Tibial nerve (tissue), 4 donors: ENCODE measurements at regions not wholly inside any gene's neighbourhood (a gene's known extent, or its start where the extent isn't known, plus 50 kb on each side); places are given as distances from the start of the nearest gene placed in this dataset.

Experiments used
- DNase-seq, 2 donors: peaks; one replicate each; pipeline ENCODE4 v3.0.0-alpha.2; 2019; ENCODE audit warnings: low spot score in 2 of 2
- H3K27ac ChIP-seq, 4 donors: fragments of 200-600 bp; sonication (generic) in 3 of 4; one replicate each; pipeline ENCODE4 v1.5.1; 2017 to 2019; ENCODE audit warnings: mild to moderate bottlenecking in 1 of 4
- H3K27me3 ChIP-seq, 2 donors: fragments of 200-600 bp; sonication (generic) in 1 of 2; one replicate each; pipeline versions ENCODE4 v1.5.1 to v1.6.0; 2017 to 2019
- H3K36me3 ChIP-seq, 3 donors: fragments of 200-600 bp; sonication (generic); one replicate each; pipeline ENCODE4 v1.5.1; 2018 to 2019
- H3K4me1 ChIP-seq, 4 donors: fragments of 200-600 bp; sonication (generic) in 3 of 4; one replicate each; pipeline ENCODE4 v1.5.1; 2017 to 2019
- H3K4me3 ChIP-seq, 4 donors: fragments of 200-600 bp; sonication (generic) in 3 of 4; one replicate each; pipeline ENCODE4 v1.5.1; 2017 to 2019; ENCODE audit warnings: mild to moderate bottlenecking in 1 of 4, moderate library complexity in 1 of 4
- H3K9me3 ChIP-seq, 4 donors: fragments of 200-600 bp; sonication (generic) in 3 of 4; one replicate each; pipeline ENCODE4 v1.5.1; 2017 to 2019
- CTCF ChIP-seq, 5 experiments: fragments of 200-600 bp in 3 of 5; fragments of 450-650 bp in 2 of 5; sonication (generic) in 3 of 5; IDR thresholded peaks; one replicate each; pipeline ENCODE4 v1.5.1; 2016 to 2019; ENCODE audit warnings: antibody characterized with exemption in 5 of 5, mild to moderate bottlenecking in 3 of 5, moderate library complexity in 2 of 5
- EP300 ChIP-seq, 2 donors: sonication (generic); formaldehyde crosslinking; IDR thresholded peaks; one replicate each; pipeline ENCODE4 v1.6.1; 2017; ENCODE audit warnings: antibody characterized with exemption in 2 of 2, mild to moderate bottlenecking in 1 of 2
- POLR2A ChIP-seq, 2 donors: fragments of 450-650 bp; IDR thresholded peaks; one replicate each; pipeline ENCODE4 v1.6.1; 2017; ENCODE audit warnings: antibody characterized with exemption in 2 of 2, mild to moderate bottlenecking in 2 of 2, moderate library complexity in 2 of 2
- WGBS, 2 donors: methylation state at CpG; one replicate each; pipeline ENCODE4 v1.1.5; 2018; 5-methylcytosine and 5-hydroxymethylcytosine counted together

GRCh38 chr5:121681229-121681855, 170.3 kb upstream of the FTMT start:
- H3K27ac ChIP-seq = no peak overlapping the region
- DNase-seq = no peak
- peaks cover 0 to 2% (median 0%) of the 10 kb centered on the region in 4 donors for H3K9me3 ChIP-seq
- no peak overlapping the region for H3K4me3 ChIP-seq
- H3K4me1 ChIP-seq = no peaks in the 10 kb centered on the region
- no peaks in the 10 kb centered on the region for H3K36me3 ChIP-seq
- TF ChIP-seq CTCF (IDR thresholded peaks at IDR 0.05) (no peak), POLR2A (IDR thresholded peaks at IDR 0.05) (no peak), EP300 (IDR thresholded peaks at IDR 0.05) (no peak)
- no peaks in the 10 kb centered on the region for H3K27me3 ChIP-seq
- 86 to 91% methylated on average over 6 of the region's 6 CpGs for WGBS, 2 donors

GRCh38 chr5:121688126-121688525, 163.6 kb upstream of the FTMT start:
- H3K4me3 ChIP-seq = no peak overlapping the region
- WGBS, 2 donors = 85 to 87% methylated on average over 1 of the region's 1 CpG
- H3K27ac ChIP-seq = no peak overlapping the region
- no peak for TF ChIP-seq POLR2A (IDR thresholded peaks at IDR 0.05)
- TF ChIP-seq EP300 (IDR thresholded peaks at IDR 0.05) = no peak
- TF ChIP-seq CTCF (IDR thresholded peaks at IDR 0.05) = no peak
- no peaks in the 10 kb centered on the region for H3K9me3 ChIP-seq
- no peaks in the 10 kb centered on the region for H3K27me3 ChIP-seq
- no peak for DNase-seq
- no peaks in the 10 kb centered on the region for H3K4me1 ChIP-seq
- H3K36me3 ChIP-seq = no peaks in the 10 kb centered on the region

- no peaks in the 10 kb centered on the region for H3K9me3 ChIP-seq
- no peak overlapping the region for H3K4me3 ChIP-seq
- H3K27ac ChIP-seq = no peak overlapping the region
- TF ChIP-seq EP300 (IDR thresholded peaks at IDR 0.05) (no peak), CTCF (IDR thresholded peaks at IDR 0.05) (no peak), POLR2A (IDR thresholded peaks at IDR 0.05) (no peak)
- no peaks in the 10 kb centered on the region for H3K4me1 ChIP-seq
- no peaks in the 10 kb centered on the region for H3K27me3 ChIP-seq
- no peaks in the 10 kb centered on the region for H3K36me3 ChIP-seq
- no peak for DNase-seq
- WGBS, 2 donors = 71 to 76% methylated on average over 2 of the region's 2 CpGs
Measured at GRCh38 chr5:121688781-121689180, 162.9 kb upstream of the FTMT start.

- Histone ChIP-seq H3K27me3 (no peaks in the 10 kb centered on the region), H3K4me1 (no peaks in the 10 kb centered on the region)
Measured at GRCh38 chr5:121691478-121691877, 160.2 kb upstream of the FTMT start.

GRCh38 chr5:121692158-121692557, 159.5 kb upstream of the FTMT start:
- H3K27ac ChIP-seq = no peak overlapping the region
- no peak overlapping the region for H3K4me3 ChIP-seq
- TF ChIP-seq POLR2A (IDR thresholded peaks at IDR 0.05) (no peak), EP300 (IDR thresholded peaks at IDR 0.05) (no peak), CTCF (IDR thresholded peaks at IDR 0.05) (no peak)
- no peaks in the 10 kb centered on the region for H3K27me3 ChIP-seq
- no peaks in the 10 kb centered on the region for H3K36me3 ChIP-seq
- no peak for DNase-seq
- WGBS, 2 donors = 84 to 89% methylated on average over 2 of the region's 2 CpGs
- no peaks in the 10 kb centered on the region for H3K9me3 ChIP-seq
- no peaks in the 10 kb centered on the region for H3K4me1 ChIP-seq

More at GRCh38 chr5:121691478-121691877, 160.2 kb upstream of the FTMT start:
- Histone ChIP-seq H3K4me3 (no peak overlapping the region), H3K36me3 (no peaks in the 10 kb centered on the region), H3K27ac (no peak overlapping the region), H3K9me3 (no peaks in the 10 kb centered on the region)
- no peak for DNase-seq
- TF ChIP-seq CTCF (IDR thresholded peaks at IDR 0.05) (no peak), POLR2A (IDR thresholded peaks at IDR 0.05) (no peak), EP300 (IDR thresholded peaks at IDR 0.05) (no peak)
